GM23338 (cell line): ENCODE measurements at regions not wholly inside any gene's neighbourhood (a gene's known extent, or its start where the extent isn't known, plus 50 kb on each side); places are given as distances from the start of the nearest gene placed in this dataset.

ENCODE experiments used
- ATAC-seq: fragments of 200-7000 bp; cut with Tn5 transposase; 3 replicates; pipeline ENCODE4 v1.9.1; 2020
- DNase-seq: peaks from one replicate; pipeline ENCODE4 v3.0.0-alpha.2; 2015; ENCODE audit warnings: low spot score
- H2AFZ ChIP-seq: fragments of 200-600 bp; sonication (generic); 2 replicates; pipeline ENCODE4 v1.8.0; 2016; ENCODE audit warnings: antibody characterized with exemption, mild to moderate bottlenecking, moderate library complexity
- H3F3A ChIP-seq: fragments of 200-600 bp; sonication (generic); replicated peaks from 2 replicates; pipeline ENCODE4 v1.8.0; 2017; ENCODE audit warnings: antibody characterized with exemption, mixed run types, low read depth
- H3K27ac ChIP-seq: fragments of 200-600 bp; sonication (generic); 2 replicates; pipeline ENCODE4 v1.6.1; 2016; ENCODE audit warnings: low read depth
- H3K27me3 ChIP-seq: fragments of 200-600 bp; sonication (generic); 2 replicates; pipeline ENCODE4 v1.8.0; 2016; ENCODE audit warnings: mild to moderate bottlenecking, mixed run types, moderate library complexity; ENCODE audit not compliant: insufficient read depth
- H3K36me3 ChIP-seq: fragments of 200-600 bp; sonication (generic); 2 replicates; pipeline ENCODE4 v1.8.0; 2016; ENCODE audit warnings: mild to moderate bottlenecking; ENCODE audit not compliant: insufficient read depth
- H3K4me1 ChIP-seq: fragments of 200-600 bp; sonication (generic); 2 replicates; pipeline ENCODE4 v1.8.0; 2016; ENCODE audit warnings: mild to moderate bottlenecking, moderate library complexity; ENCODE audit not compliant: insufficient read depth
- H3K4me2 ChIP-seq: fragments of 200-600 bp; sonication (generic); 2 replicates; pipeline ENCODE4 v1.7.1; 2017; ENCODE audit warnings: mixed run types
- H3K4me3 ChIP-seq: fragments of 200-600 bp; sonication (generic); 2 replicates; pipeline ENCODE4 v1.6.1; 2016; ENCODE audit warnings: mixed run types
- H3K79me2 ChIP-seq: fragments of 200-600 bp; sonication (generic); replicated peaks from 2 replicates; pipeline ENCODE4 v1.8.0; 2017; ENCODE audit warnings: mild to moderate bottlenecking; ENCODE audit not compliant: insufficient read depth
- H3K9me2 ChIP-seq: fragments of 200-600 bp; sonication (generic); 2 replicates; pipeline ENCODE4 v1.8.0; 2017; ENCODE audit not compliant: insufficient read depth
- H4K20me1 ChIP-seq: fragments of 200-600 bp; sonication (generic); replicated peaks from 2 replicates; pipeline ENCODE4 v1.8.0; 2017; ENCODE audit warnings: mild to moderate bottlenecking; ENCODE audit not compliant: insufficient read depth
- H3K27ac Mint-ChIP-seq: 2 replicates; pipeline ENCODE4 v1.8.0; 2020; ENCODE audit warnings: inconsistent platforms, mild to moderate bottlenecking, moderate library complexity, mixed read lengths
- H3K27me3 Mint-ChIP-seq: 3 replicates; pipeline ENCODE4 v1.8.0; 2022; ENCODE audit warnings: low read depth, mild to moderate bottlenecking, moderate library complexity, mixed read lengths, inconsistent platforms; ENCODE audit not compliant: insufficient read depth, poor library complexity
- H3K36me3 Mint-ChIP-seq: 3 replicates; pipeline ENCODE4 v1.8.0; 2021; ENCODE audit warnings: low read depth, mild to moderate bottlenecking, inconsistent platforms, moderate library complexity, mixed read lengths
- H3K4me1 Mint-ChIP-seq: 3 replicates; pipeline ENCODE4 v1.8.0; 2020; ENCODE audit warnings: mild to moderate bottlenecking, inconsistent platforms, mixed read lengths
- H3K4me3 Mint-ChIP-seq: 3 replicates; pipeline ENCODE4 v1.8.0; 2021; ENCODE audit warnings: moderate library complexity, mild to moderate bottlenecking, inconsistent platforms, mixed read lengths
- H3K9me3 Mint-ChIP-seq: 3 replicates; pipeline ENCODE4 v1.8.0; 2020; ENCODE audit warnings: moderate library complexity, mild to moderate bottlenecking, inconsistent platforms, mixed read lengths
- CREB1 ChIP-seq: fragments of 250-450 bp; sonication (Bioruptor Pico); IDR thresholded peaks from 2 replicates; pipeline ENCODE4 v1.5.0; 2020; ENCODE audit warnings: low read depth, mild to moderate bottlenecking, moderate library complexity
- EZH2 ChIP-seq: fragments of 200-600 bp; sonication (generic); IDR thresholded peaks from one replicate; pipeline ENCODE4 v1.8.0; 2017; ENCODE audit warnings: antibody characterized with exemption, mild to moderate bottlenecking, low read depth; ENCODE audit not compliant: unreplicated experiment
- EZH2phosphoT487 ChIP-seq: fragments of 200-600 bp; sonication (generic); IDR thresholded peaks from one replicate; pipeline ENCODE4 v1.8.1; 2018; ENCODE audit warnings: antibody characterized with exemption; ENCODE audit not compliant: unreplicated experiment
- JUNB ChIP-seq: IDR thresholded peaks from one replicate; pipeline ENCODE4 v1.6.1; 2016; ENCODE audit warnings: antibody characterized with exemption; ENCODE audit not compliant: unreplicated experiment
- NANOG ChIP-seq: IDR thresholded peaks from 2 replicates; pipeline ENCODE4 v1.6.1; 2016; ENCODE audit warnings: antibody characterized with exemption, borderline replicate concordance
- POLR2AphosphoS5 ChIP-seq: IDR thresholded peaks from 2 replicates; pipeline ENCODE4 v1.6.1; 2016; ENCODE audit warnings: antibody characterized with exemption, low read depth
- STAT1 ChIP-seq: IDR thresholded peaks from one replicate; pipeline ENCODE4 v1.6.1; 2016; ENCODE audit warnings: antibody characterized with exemption; ENCODE audit not compliant: unreplicated experiment
- ZNF114 ChIP-seq: fragments of 250-450 bp; sonication (Bioruptor Pico); IDR thresholded peaks from 2 replicates; pipeline ENCODE4 v1.5.0; 2020; ENCODE audit warnings: mild to moderate bottlenecking, moderate library complexity
- ZNF331 ChIP-seq: fragments of 250-450 bp; sonication (Bioruptor Pico); IDR thresholded peaks from 2 replicates; pipeline ENCODE4 v1.5.0; 2020; ENCODE audit warnings: low read depth, mild to moderate bottlenecking, moderate library complexity
- TF ChIP-seq, protein P1 (sequence below): fragments of 250-450 bp; sonication (Bioruptor Pico); IDR thresholded peaks from 2 replicates; pipeline ENCODE4 v1.5.0; 2020; ENCODE audit warnings: mild to moderate bottlenecking, moderate library complexity
- TF ChIP-seq, protein P2 (sequence below): IDR thresholded peaks from 2 replicates; pipeline ENCODE4 v1.6.1; 2016; ENCODE audit warnings: antibody characterized with exemption
- TF ChIP-seq, protein P3 (sequence below), 2 experiments: fragments of 200-600 bp in 1 of 2; sonication (generic) in 1 of 2; conservative IDR thresholded peaks; 2 replicates each; pipeline versions ENCODE4 v1.5.1 to v1.6.1; 2016 to 2017; ENCODE audit warnings: antibody characterized with exemption in 2 of 2, low read depth in 2 of 2, mild to moderate bottlenecking in 2 of 2, moderate library complexity in 1 of 2
- TF ChIP-seq, protein P4 (sequence below): IDR thresholded peaks from one replicate; pipeline ENCODE4 v1.6.1; 2018; ENCODE audit warnings: antibody characterized with exemption; ENCODE audit not compliant: unreplicated experiment

DNA sequence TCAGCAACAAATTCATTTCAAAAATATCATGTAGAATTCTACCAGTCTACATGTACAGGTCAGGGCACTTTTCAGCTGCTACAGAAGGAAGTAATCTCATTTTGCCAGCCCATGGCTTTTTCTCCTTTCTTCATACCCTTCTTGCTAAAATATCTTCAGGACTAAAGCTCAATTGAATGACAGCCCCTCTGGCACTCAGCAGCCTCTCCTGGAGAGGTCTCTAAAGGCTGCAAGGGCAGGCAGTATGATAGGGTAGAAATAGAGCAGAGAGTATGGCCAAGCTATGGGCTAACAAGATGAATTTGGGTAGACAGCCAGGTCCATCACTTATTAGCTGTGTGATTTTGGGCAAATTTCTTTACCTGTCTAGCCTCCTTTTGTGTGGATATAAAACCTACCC lies 224.6 kb upstream of the RPL34 start:
- no peaks in the 10 kb centered on the region; the same call in 1 of the 2 replicates for H3K4me1 ChIP-seq
- no peaks in the 10 kb centered on the region for H3K9me2 ChIP-seq
- no peak overlapping the region for H3K27ac Mint-ChIP-seq
- ATAC-seq, result no peak
- H3K27me3 Mint-ChIP-seq, result peaks cover 1% of the 10 kb centered on the region
- H3K4me3 ChIP-seq, result no peak overlapping the region
- H4K20me1 ChIP-seq, result no peaks in the 10 kb centered on the region
- H3K36me3 Mint-ChIP-seq, result no peaks in the 10 kb centered on the region
- TF ChIP-seq CREB1 (CRISPR knock-in tag), result no peak
- TF ChIP-seq, protein P1, sequence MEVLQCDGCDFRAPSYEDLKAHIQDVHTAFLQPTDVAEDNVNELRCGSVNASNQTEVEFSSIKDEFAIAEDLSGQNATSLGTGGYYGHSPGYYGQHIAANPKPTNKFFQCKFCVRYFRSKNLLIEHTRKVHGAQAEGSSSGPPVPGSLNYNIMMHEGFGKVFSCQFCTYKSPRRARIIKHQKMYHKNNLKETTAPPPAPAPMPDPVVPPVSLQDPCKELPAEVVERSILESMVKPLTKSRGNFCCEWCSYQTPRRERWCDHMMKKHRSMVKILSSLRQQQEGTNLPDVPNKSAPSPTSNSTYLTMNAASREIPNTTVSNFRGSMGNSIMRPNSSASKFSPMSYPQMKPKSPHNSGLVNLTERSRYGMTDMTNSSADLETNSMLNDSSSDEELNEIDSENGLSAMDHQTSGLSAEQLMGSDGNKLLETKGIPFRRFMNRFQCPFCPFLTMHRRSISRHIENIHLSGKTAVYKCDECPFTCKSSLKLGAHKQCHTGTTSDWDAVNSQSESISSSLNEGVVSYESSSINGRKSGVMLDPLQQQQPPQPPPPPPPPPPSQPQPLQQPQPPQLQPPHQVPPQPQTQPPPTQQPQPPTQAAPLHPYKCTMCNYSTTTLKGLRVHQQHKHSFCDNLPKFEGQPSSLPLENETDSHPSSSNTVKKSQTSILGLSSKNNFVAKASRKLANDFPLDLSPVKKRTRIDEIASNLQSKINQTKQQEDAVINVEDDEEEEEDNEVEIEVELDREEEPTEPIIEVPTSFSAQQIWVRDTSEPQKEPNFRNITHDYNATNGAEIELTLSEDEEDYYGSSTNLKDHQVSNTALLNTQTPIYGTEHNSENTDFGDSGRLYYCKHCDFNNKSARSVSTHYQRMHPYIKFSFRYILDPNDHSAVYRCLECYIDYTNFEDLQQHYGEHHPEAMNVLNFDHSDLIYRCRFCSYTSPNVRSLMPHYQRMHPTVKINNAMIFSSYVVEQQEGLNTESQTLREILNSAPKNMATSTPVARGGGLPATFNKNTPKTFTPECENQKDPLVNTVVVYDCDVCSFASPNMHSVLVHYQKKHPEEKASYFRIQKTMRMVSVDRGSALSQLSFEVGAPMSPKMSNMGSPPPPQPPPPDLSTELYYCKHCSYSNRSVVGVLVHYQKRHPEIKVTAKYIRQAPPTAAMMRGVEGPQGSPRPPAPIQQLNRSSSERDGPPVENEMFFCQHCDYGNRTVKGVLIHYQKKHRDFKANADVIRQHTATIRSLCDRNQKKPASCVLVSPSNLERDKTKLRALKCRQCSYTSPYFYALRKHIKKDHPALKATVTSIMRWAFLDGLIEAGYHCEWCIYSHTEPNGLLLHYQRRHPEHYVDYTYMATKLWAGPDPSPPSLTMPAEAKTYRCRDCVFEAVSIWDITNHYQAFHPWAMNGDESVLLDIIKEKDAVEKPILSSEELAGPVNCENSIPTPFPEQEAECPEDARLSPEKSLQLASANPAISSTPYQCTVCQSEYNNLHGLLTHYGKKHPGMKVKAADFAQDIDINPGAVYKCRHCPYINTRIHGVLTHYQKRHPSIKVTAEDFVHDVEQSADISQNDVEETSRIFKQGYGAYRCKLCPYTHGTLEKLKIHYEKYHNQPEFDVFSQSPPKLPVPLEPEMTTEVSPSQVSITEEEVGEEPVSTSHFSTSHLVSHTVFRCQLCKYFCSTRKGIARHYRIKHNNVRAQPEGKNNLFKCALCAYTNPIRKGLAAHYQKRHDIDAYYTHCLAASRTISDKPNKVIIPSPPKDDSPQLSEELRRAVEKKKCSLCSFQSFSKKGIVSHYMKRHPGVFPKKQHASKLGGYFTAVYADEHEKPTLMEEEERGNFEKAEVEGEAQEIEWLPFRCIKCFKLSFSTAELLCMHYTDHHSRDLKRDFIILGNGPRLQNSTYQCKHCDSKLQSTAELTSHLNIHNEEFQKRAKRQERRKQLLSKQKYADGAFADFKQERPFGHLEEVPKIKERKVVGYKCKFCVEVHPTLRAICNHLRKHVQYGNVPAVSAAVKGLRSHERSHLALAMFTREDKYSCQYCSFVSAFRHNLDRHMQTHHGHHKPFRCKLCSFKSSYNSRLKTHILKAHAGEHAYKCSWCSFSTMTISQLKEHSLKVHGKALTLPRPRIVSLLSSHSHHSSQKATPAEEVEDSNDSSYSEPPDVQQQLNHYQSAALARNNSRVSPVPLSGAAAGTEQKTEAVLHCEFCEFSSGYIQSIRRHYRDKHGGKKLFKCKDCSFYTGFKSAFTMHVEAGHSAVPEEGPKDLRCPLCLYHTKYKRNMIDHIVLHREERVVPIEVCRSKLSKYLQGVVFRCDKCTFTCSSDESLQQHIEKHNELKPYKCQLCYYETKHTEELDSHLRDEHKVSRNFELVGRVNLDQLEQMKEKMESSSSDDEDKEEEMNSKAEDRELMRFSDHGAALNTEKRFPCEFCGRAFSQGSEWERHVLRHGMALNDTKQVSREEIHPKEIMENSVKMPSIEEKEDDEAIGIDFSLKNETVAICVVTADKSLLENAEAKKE (CRISPR knock-in tag), result no peak
- no peak for TF ChIP-seq JUNB
- TF ChIP-seq EZH2, result no peak
- TF ChIP-seq, protein P2, sequence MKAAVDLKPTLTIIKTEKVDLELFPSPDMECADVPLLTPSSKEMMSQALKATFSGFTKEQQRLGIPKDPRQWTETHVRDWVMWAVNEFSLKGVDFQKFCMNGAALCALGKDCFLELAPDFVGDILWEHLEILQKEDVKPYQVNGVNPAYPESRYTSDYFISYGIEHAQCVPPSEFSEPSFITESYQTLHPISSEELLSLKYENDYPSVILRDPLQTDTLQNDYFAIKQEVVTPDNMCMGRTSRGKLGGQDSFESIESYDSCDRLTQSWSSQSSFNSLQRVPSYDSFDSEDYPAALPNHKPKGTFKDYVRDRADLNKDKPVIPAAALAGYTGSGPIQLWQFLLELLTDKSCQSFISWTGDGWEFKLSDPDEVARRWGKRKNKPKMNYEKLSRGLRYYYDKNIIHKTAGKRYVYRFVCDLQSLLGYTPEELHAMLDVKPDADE, result no peak
- TF ChIP-seq, protein P3, sequence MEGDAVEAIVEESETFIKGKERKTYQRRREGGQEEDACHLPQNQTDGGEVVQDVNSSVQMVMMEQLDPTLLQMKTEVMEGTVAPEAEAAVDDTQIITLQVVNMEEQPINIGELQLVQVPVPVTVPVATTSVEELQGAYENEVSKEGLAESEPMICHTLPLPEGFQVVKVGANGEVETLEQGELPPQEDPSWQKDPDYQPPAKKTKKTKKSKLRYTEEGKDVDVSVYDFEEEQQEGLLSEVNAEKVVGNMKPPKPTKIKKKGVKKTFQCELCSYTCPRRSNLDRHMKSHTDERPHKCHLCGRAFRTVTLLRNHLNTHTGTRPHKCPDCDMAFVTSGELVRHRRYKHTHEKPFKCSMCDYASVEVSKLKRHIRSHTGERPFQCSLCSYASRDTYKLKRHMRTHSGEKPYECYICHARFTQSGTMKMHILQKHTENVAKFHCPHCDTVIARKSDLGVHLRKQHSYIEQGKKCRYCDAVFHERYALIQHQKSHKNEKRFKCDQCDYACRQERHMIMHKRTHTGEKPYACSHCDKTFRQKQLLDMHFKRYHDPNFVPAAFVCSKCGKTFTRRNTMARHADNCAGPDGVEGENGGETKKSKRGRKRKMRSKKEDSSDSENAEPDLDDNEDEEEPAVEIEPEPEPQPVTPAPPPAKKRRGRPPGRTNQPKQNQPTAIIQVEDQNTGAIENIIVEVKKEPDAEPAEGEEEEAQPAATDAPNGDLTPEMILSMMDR (conservative IDR thresholded peaks at IDR 0.05; ENCODE audit: low read depth in 2 of 2), result no peak
- no peak for TF ChIP-seq EZH2phosphoT487
- TF ChIP-seq, protein P4, sequence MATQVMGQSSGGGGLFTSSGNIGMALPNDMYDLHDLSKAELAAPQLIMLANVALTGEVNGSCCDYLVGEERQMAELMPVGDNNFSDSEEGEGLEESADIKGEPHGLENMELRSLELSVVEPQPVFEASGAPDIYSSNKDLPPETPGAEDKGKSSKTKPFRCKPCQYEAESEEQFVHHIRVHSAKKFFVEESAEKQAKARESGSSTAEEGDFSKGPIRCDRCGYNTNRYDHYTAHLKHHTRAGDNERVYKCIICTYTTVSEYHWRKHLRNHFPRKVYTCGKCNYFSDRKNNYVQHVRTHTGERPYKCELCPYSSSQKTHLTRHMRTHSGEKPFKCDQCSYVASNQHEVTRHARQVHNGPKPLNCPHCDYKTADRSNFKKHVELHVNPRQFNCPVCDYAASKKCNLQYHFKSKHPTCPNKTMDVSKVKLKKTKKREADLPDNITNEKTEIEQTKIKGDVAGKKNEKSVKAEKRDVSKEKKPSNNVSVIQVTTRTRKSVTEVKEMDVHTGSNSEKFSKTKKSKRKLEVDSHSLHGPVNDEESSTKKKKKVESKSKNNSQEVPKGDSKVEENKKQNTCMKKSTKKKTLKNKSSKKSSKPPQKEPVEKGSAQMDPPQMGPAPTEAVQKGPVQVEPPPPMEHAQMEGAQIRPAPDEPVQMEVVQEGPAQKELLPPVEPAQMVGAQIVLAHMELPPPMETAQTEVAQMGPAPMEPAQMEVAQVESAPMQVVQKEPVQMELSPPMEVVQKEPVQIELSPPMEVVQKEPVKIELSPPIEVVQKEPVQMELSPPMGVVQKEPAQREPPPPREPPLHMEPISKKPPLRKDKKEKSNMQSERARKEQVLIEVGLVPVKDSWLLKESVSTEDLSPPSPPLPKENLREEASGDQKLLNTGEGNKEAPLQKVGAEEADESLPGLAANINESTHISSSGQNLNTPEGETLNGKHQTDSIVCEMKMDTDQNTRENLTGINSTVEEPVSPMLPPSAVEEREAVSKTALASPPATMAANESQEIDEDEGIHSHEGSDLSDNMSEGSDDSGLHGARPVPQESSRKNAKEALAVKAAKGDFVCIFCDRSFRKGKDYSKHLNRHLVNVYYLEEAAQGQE, result no peak
- TF ChIP-seq POLR2AphosphoS5, result no peak
- TF ChIP-seq NANOG, result no peak
- TF ChIP-seq ZNF331 (CRISPR knock-in tag), result no peak
- no peak for TF ChIP-seq STAT1
- TF ChIP-seq ZNF114 (CRISPR knock-in tag), result no peak
- H3K4me2 ChIP-seq, result no peak overlapping the region
- DNase-seq, result no peak
- H3K9me3 Mint-ChIP-seq, result no peaks in the 10 kb centered on the region
- H3K4me1 Mint-ChIP-seq, result peaks cover 4% of the 10 kb centered on the region; the same call in 2 of the 3 replicates
- no peak overlapping the region for H3K27ac ChIP-seq
- no peak overlapping the region for H2AFZ ChIP-seq
- no peaks in the 10 kb centered on the region for H3F3A ChIP-seq
- H3K4me3 Mint-ChIP-seq, result no peak overlapping the region
- H3K79me2 ChIP-seq, result no peaks in the 10 kb centered on the region
- H3K36me3 ChIP-seq, result no peaks in the 10 kb centered on the region
- H3K27me3 ChIP-seq, result no peaks in the 10 kb centered on the region
